SU-DHL-6 (cell line): ENCODE measurements at regions not wholly inside any gene's neighbourhood (a gene's known extent, or its start where the extent isn't known, plus 50 kb on each side); places are given as distances from the start of the nearest gene placed in this dataset.

Experiments used
- H2AFZ ChIP-seq: fragments of 200-600 bp; sonication (generic); 2 replicates; pipeline ENCODE4 v1.6.1; 2014; ENCODE audit warnings: low read depth, mild to moderate bottlenecking, moderate library complexity, mixed read lengths, antibody characterized with exemption, low read length; ENCODE audit not compliant: severe bottlenecking
- H3F3A ChIP-seq: fragments of 200-600 bp; shearing (Covaris generic); 2 replicates; pipeline ENCODE4 v1.6.0; 2016; ENCODE audit warnings: antibody characterized with exemption, mild to moderate bottlenecking; ENCODE audit not compliant: insufficient read depth
- H3K27ac ChIP-seq: fragments of 200-600 bp; sonication (generic); 2 replicates; pipeline ENCODE4 v1.5.1; 2016; ENCODE audit warnings: low read depth, mild to moderate bottlenecking, low read length, moderate library complexity, mixed read lengths
- H3K27me3 ChIP-seq: fragments of 200-600 bp; sonication (generic), shearing (Covaris generic); 2 replicates; pipeline ENCODE4 v1.6.0; 2014; ENCODE audit warnings: mild to moderate bottlenecking, low read length
- H3K36me3 ChIP-seq: fragments of 200-600 bp; sonication (generic); 2 replicates; pipeline ENCODE4 v1.6.1; 2014; ENCODE audit warnings: mild to moderate bottlenecking, low read length, mixed read lengths
- H3K4me2 ChIP-seq: fragments of 300-600, 200-600 bp; shearing (Covaris generic), sonication (generic); 2 replicates; pipeline ENCODE4 v1.6.0; 2014; ENCODE audit warnings: low read length, low read depth, mild to moderate bottlenecking; ENCODE audit not compliant: poor library complexity, severe bottlenecking
- H3K4me3 ChIP-seq: fragments of 200-600 bp; sonication (generic); 2 replicates; pipeline ENCODE4 v1.5.1; 2014; ENCODE audit warnings: antibody characterized with exemption, low read length, mild to moderate bottlenecking, mixed read lengths; ENCODE audit not compliant: insufficient read depth, poor library complexity, severe bottlenecking
- H3K79me2 ChIP-seq: fragments of 200-600 bp; sonication (generic); 2 replicates; pipeline ENCODE4 v1.6.1; 2014; ENCODE audit warnings: mild to moderate bottlenecking, low read length, moderate library complexity; ENCODE audit not compliant: insufficient read depth
- H3K9ac ChIP-seq: fragments of 200-600 bp; sonication (generic); 2 replicates; pipeline ENCODE4 v1.7.0; 2014; ENCODE audit warnings: mild to moderate bottlenecking, low read length
- H3K9me2 ChIP-seq: fragments of 200-600 bp; sonication (generic); replicated peaks from 2 replicates; pipeline ENCODE4 v1.6.1; 2014; ENCODE audit warnings: low read length; ENCODE audit not compliant: insufficient read depth
- H3K9me3 ChIP-seq: fragments of 200-600 bp; sonication (generic); 2 replicates; pipeline ENCODE4 v1.6.1; 2014; ENCODE audit warnings: low read length, mixed read lengths; ENCODE audit not compliant: insufficient read depth
- H4K20me1 ChIP-seq: fragments of 200-600 bp; sonication (generic); 2 replicates; pipeline ENCODE4 v1.6.1; 2014; ENCODE audit warnings: low read depth, mild to moderate bottlenecking, antibody characterized with exemption, low read length, moderate library complexity, mixed read lengths
- CTCF ChIP-seq: fragments of 200-600 bp; sonication (generic); IDR thresholded peaks from one replicate; pipeline ENCODE4 v1.5.1; 2017; ENCODE audit warnings: antibody characterized with exemption, mild to moderate bottlenecking, low read length, moderate library complexity; ENCODE audit not compliant: insufficient read depth, poor library complexity, severe bottlenecking
- EZH2phosphoT487 ChIP-seq: fragments of 200-600 bp; sonication (generic), shearing (Covaris generic); conservative IDR thresholded peaks from 2 replicates; pipeline ENCODE4 v1.6.1; 2018; ENCODE audit warnings: mild to moderate bottlenecking, antibody characterized with exemption, low read length, moderate library complexity, mixed read lengths

GRCh38 chr7:12111422-12112405 lies 99.4 kb upstream of the TMEM106B start:
- Histone ChIP-seq H3K36me3 (no peaks in the 10 kb centered on the region), H3K79me2 (no peaks in the 10 kb centered on the region), H2AFZ (no peak overlapping the region), H3K9ac (no peak overlapping the region), H3K4me3 (no peak overlapping the region), H3K4me2 (no peak overlapping the region), H3K27me3 (no peaks in the 10 kb centered on the region), H3K27ac (no peak overlapping the region), H3F3A (no peaks in the 10 kb centered on the region), H3K9me2 (no peaks in the 10 kb centered on the region), H3K9me3 (no peaks in the 10 kb centered on the region), H4K20me1 (no peaks in the 10 kb centered on the region)
- TF ChIP-seq EZH2phosphoT487 = no peak
- TF ChIP-seq CTCF = no peak

DNA sequence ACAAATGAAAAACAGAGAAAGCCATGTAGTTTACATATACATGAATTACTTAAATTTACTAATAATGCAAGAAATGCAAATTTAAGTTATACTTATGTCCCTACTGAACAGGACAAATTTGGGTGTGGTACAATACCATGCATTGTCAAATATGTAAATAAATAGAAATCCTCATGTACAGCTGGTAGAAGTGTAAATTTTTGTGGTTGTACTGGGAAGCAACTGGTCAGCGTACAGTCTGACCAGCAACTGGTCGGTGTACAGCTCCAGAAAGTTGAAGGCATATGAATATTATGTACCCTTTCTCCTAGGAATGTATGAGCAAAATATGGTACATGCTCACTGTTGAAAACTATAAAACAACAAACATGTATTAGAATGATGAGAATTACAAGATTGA lies 93.9 kb upstream of the TMEM106B start:
- no peaks in the 10 kb centered on the region for H3K36me3 ChIP-seq
- no peak overlapping the region for H3K4me2 ChIP-seq
- H3K27me3 ChIP-seq = 0 out of 2 replicates have a peak, but pooled peaks cover 3% of the 10 kb centered on the region
- no peaks in the 10 kb centered on the region for H3F3A ChIP-seq
- no peak overlapping the region for H3K9ac ChIP-seq
- TF ChIP-seq CTCF (no peak), EZH2phosphoT487 (no peak)
- no peak overlapping the region for H3K27ac ChIP-seq
- H3K9me3 ChIP-seq = no peaks in the 10 kb centered on the region
- H3K9me2 ChIP-seq = no peaks in the 10 kb centered on the region
- no peak overlapping the region for H3K4me3 ChIP-seq
- no peaks in the 10 kb centered on the region for H3K79me2 ChIP-seq
- no peak overlapping the region for H2AFZ ChIP-seq
- H4K20me1 ChIP-seq = no peaks in the 10 kb centered on the region

DNA sequence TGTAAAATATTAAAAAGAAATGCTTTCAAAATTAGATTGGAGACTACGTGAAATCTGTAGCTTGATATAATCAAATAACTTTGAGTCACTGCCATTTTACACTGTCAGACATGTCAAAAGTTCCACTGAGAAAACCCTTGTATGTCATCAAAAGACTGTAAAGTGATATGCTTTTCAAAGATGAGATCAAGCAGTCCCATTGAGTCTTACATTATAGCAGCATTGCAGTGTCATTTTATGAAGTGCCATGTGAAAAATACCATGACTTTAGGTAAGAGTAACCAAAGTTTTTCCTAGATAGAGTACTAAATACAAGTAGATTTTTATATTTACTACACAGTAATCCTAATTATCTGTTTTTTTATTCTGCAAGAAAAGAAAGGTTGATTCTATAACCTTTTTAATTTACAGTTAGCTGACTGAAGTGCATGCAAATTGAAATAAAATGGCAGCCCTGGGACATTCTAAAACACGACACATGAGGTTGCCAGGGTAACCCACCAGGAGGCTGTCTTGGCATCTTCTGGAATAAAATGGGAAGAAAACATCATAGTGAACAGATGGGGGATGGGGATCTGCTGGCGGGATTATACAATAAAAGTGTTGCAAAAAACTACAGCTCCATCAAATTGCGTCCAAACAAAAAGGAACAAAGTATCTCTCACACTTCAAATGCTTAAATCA lies 91.3 kb upstream of the TMEM106B start:
- H3K27me3 ChIP-seq = 0 out of 2 replicates have a peak, but pooled peaks cover 3% of the 10 kb centered on the region
- no peak overlapping the region for H3K4me2 ChIP-seq
- no peaks in the 10 kb centered on the region for H3K9me2 ChIP-seq
- H2AFZ ChIP-seq = no peak overlapping the region
- no peak overlapping the region for H3K4me3 ChIP-seq
- H3K79me2 ChIP-seq = no peaks in the 10 kb centered on the region
- TF ChIP-seq CTCF (no peak), EZH2phosphoT487 (no peak)
- no peaks in the 10 kb centered on the region for H3K9me3 ChIP-seq
- no peak overlapping the region for H3K27ac ChIP-seq
- H4K20me1 ChIP-seq = no peaks in the 10 kb centered on the region
- no peaks in the 10 kb centered on the region for H3K36me3 ChIP-seq
- no peaks in the 10 kb centered on the region for H3F3A ChIP-seq
- no peak overlapping the region for H3K9ac ChIP-seq
